ENCODE measurements at regions not wholly inside any gene's neighbourhood (a gene's known extent, or its start where the extent isn't known, plus 50 kb on each side); places are given as distances from the start of the nearest gene placed in this dataset.

DNA sequence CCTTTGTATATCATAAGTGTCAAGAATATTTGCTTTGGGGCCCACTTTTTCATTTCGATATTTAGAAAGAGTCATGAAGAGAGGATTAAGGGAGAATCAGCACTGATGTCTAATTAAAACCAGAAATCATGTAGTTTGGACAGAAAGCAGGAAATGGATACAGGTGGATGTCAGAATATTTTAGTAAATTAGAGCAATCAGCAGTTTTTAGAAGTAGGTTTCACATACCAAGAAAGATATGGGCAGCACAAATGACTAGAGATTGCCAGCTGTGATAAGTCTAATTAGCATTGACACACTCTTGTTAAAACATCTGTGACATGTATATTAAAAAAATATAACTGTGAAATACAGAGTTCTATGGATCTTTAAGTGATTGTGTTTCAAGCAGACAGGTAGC, 180.8 kb upstream of the POM121L12 start:
- DNase-seq (ENCODE audit: insufficient read length, low spot score): no peak
- FAIRE-seq: no peak
- TF ChIP-seq TAF1 (IDR thresholded peaks at IDR 0.05; ENCODE audit: low read depth, low read length) (no peak), POU2F2 (IDR thresholded peaks at IDR 0.05; ENCODE audit: low read depth, low read length) (no peak), SPI1 (IDR thresholded peaks at IDR 0.05; ENCODE audit: low read depth, low read length) (no peak), POLR2AphosphoS5 (IDR thresholded peaks at IDR 0.05; ENCODE audit: low read depth, low read length) (no peak), PAX5 (IDR thresholded peaks at IDR 0.05; ENCODE audit: insufficient read depth, low read length, severe bottlenecking) (no peak), POLR2A (IDR thresholded peaks at IDR 0.05; ENCODE audit: low read depth, low read length) (no peak)

DNA sequence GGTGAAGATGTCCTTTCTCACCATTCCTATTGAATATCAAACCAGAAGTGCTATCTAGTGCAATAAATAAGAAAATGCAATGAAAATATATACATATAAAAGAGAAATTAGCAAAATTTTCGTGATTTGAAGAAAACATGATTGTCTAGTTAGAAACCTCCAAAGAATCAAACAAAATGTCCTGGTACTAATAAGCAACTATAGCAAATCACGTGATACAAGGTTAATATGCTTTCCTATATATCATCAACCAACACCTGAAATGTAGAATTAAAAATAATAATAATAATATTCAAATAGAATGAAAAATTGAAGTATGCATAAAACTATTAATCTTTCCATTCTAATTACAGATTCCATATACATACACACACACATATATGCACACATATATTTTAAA, 183.9 kb upstream of the POM121L12 start:
- FAIRE-seq (no peak), DNase-seq (ENCODE audit: insufficient read length, low spot score) (no peak)
- no peak for TF ChIP-seq SPI1 (IDR thresholded peaks at IDR 0.05; ENCODE audit: low read depth, low read length)
- no peak for TF ChIP-seq TAF1 (IDR thresholded peaks at IDR 0.05; ENCODE audit: low read depth, low read length)
- TF ChIP-seq POLR2A (IDR thresholded peaks at IDR 0.05; ENCODE audit: low read depth, low read length): no peak
- TF ChIP-seq POU2F2 (IDR thresholded peaks at IDR 0.05; ENCODE audit: low read depth, low read length): no peak
- no peak for TF ChIP-seq PAX5 (IDR thresholded peaks at IDR 0.05; ENCODE audit: insufficient read depth, low read length, severe bottlenecking)
- no peak for TF ChIP-seq POLR2AphosphoS5 (IDR thresholded peaks at IDR 0.05; ENCODE audit: low read depth, low read length)

DNA sequence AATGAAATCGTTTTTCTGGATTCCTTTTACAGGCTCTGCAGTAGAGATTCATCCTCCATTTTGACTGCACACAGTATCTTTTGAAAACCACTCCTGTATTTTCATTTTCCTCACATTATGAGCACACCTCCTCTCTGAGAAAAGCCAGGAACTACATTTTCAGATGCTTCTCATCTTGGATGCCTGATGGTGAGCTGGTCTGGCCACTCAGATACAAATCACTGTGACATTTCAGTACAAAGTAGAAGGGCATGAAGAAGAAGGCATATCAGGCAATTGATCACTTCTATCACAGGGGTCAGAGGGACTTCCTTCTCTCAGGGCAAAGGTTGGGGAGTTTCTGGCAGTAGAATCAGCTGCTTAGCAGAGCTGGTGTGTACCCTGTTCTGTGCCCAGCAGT, 192.0 kb upstream of the POM121L12 start:
- no peak for FAIRE-seq
- DNase-seq (ENCODE audit: insufficient read length, low spot score): no peak

DNA sequence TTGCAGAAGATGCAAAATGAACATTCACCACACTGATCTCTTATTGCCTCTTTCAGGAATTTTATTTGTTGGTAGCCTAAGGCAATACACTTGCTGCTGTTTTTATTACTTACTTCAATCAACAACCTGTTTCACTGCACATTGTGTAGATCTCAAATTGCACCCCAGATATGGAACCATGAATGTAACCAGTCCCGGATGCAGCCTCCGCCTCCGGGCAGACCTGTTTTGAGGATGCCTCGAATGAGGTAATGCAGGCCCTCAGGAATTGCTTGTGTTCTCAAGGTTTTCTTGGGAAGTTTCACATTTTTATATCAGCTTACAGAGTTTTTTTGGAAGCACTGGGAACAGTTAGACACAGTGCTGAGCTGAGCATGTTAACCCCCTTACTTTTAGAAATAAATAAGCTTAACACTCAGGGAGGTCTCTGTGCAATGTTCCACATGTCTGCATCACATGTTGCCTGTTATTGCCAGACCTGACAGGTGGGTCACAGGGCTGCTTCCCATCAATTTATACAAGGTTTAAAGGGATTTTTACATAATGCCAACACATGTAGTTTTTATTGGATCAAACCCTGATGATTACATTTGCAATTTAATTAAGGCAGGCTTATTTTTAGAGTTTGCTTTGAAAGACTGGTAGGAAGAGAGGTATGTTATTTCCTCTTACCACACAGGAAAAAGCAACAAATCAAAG, 193.1 kb upstream of the POM121L12 start:
- no peak for DNase-seq (ENCODE audit: insufficient read length, low spot score)
- TF ChIP-seq POU2F2 (IDR thresholded peaks at IDR 0.05; ENCODE audit: low read depth, low read length) (no peak), POLR2AphosphoS5 (IDR thresholded peaks at IDR 0.05; ENCODE audit: low read depth, low read length) (no peak), POLR2A (IDR thresholded peaks at IDR 0.05; ENCODE audit: low read depth, low read length) (no peak), SPI1 (IDR thresholded peaks at IDR 0.05; ENCODE audit: low read depth, low read length) (no peak), PAX5 (IDR thresholded peaks at IDR 0.05; ENCODE audit: insufficient read depth, low read length, severe bottlenecking) (no peak), TAF1 (IDR thresholded peaks at IDR 0.05; ENCODE audit: low read depth, low read length) (no peak)
- no peak for FAIRE-seq

More for the DNA sequence above, 192.0 kb upstream of the POM121L12 start:
- no peak for TF ChIP-seq PAX5 (IDR thresholded peaks at IDR 0.05; ENCODE audit: insufficient read depth, low read length, severe bottlenecking)
- TF ChIP-seq POU2F2 (IDR thresholded peaks at IDR 0.05; ENCODE audit: low read depth, low read length): no peak

DNA sequence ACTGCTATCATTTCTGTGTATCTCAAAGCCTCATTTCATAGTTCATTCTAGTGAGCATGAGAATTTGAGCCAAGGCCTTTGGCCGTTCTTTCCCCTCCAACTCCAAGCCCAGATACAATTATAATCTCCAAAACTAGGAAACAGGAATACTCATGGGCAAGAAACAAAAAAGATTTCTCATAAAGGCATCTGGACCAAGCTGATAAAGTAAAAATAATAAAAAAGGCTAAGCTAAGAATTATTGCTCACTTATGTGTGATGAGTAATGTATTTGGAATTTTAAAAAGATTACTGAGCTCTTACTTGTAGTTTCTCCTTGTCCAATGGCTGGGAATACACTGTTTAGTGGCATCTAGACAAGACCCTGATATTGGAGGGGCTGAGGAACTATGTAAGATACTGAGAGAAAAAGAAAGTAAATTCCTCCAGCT, 196.4 kb upstream of the POM121L12 start:
- FAIRE-seq: no peak
- TF ChIP-seq TAF1 (IDR thresholded peaks at IDR 0.05; ENCODE audit: low read depth, low read length): no peak
- no peak for TF ChIP-seq POLR2AphosphoS5 (IDR thresholded peaks at IDR 0.05; ENCODE audit: low read depth, low read length)
- no peak for TF ChIP-seq POU2F2 (IDR thresholded peaks at IDR 0.05; ENCODE audit: low read depth, low read length)
- no peak for TF ChIP-seq POLR2A (IDR thresholded peaks at IDR 0.05; ENCODE audit: low read depth, low read length)
- no peak for TF ChIP-seq PAX5 (IDR thresholded peaks at IDR 0.05; ENCODE audit: insufficient read depth, low read length, severe bottlenecking)
- TF ChIP-seq SPI1 (IDR thresholded peaks at IDR 0.05; ENCODE audit: low read depth, low read length): no peak

DNA sequence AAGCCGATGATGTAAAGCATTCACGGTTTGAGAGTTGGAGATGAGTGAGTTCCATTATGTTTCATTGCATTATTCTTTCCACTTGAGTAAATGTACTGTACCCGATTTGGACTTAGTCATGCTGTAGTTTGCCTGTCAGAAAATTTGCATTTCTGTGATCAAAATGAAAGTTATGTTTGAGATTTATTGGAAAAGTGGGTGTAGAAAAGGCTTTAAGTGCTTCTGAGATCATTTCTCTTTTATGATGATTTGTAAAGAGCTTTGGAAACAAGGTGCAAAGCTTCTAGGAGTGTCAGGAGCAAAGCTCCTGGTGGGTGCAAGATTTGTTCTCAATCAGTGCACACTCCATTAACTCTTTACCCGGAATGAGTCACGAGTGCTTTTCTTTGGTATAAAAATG, 204.1 kb upstream of the POM121L12 start:
- FAIRE-seq (no peak), DNase-seq (ENCODE audit: insufficient read length, low spot score) (no peak)
- TF ChIP-seq TAF1 (IDR thresholded peaks at IDR 0.05; ENCODE audit: low read depth, low read length): no peak

More for the DNA sequence above, 196.4 kb upstream of the POM121L12 start:
- no peak for DNase-seq (ENCODE audit: insufficient read length, low spot score)

DNA sequence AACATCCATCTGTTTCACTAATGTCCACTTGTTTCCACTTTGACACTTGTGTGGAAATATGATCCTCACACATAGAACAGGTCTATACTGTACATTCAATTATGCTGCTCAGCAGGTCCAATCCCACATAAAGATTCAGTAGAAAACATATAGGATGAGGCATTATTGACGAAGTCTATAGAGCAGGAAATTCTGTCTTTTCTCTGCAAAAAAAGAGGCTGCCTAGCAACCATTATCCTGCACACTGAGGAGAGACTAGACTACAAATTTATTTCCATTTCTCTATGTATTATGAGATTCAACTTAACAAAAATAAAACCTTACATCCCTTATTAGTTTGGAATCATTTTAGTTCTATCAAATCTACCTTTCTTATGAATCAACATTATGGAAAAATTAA, 204.6 kb upstream of the POM121L12 start:
- no peak for DNase-seq (ENCODE audit: insufficient read length, low spot score)
- no peak for FAIRE-seq
- TF ChIP-seq SPI1 (IDR thresholded peaks at IDR 0.05; ENCODE audit: low read depth, low read length): no peak
- no peak for TF ChIP-seq PAX5 (IDR thresholded peaks at IDR 0.05; ENCODE audit: insufficient read depth, low read length, severe bottlenecking)
- no peak for TF ChIP-seq POLR2AphosphoS5 (IDR thresholded peaks at IDR 0.05; ENCODE audit: low read depth, low read length)
- no peak for TF ChIP-seq POLR2A (IDR thresholded peaks at IDR 0.05; ENCODE audit: low read depth, low read length)
- no peak for TF ChIP-seq POU2F2 (IDR thresholded peaks at IDR 0.05; ENCODE audit: low read depth, low read length)
- no peak for TF ChIP-seq TAF1 (IDR thresholded peaks at IDR 0.05; ENCODE audit: low read depth, low read length)

DNA sequence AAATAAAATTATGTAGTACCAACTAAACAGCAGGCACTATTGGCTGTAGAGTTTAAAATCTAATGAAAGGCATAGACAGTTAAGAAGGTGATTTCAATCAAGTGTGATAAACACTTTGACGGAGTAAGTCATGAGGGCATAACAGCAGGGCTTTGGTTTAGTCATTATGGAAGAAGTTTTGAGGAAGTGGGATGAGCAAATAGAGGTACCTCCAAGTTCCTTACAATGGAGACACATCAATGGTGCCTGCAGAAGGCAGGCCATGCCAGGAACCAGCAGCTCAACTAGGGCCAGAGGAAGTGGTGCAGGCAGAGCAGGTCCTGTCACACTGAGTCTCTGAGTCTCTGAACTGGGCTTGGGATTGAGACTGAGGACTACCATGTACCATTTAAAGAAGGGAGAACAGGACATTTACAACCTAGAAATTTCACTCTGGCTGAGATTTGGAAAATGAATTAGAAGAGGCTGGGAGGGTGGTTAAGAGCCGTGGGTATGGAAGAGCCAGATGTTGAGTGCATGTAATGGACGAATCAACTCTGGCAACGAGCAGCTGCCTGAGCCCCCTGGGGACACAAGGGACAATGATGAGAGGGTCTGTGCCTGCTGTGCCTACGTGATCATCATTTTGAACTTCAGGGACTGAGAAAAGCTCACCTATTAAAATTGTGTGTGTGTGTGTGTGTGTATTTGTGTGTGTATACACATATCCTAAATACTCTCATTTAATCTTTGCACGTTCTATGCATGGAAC, 208.7 kb upstream of the POM121L12 start:
- FAIRE-seq (no peak), DNase-seq (ENCODE audit: insufficient read length, low spot score) (no peak)
- TF ChIP-seq POLR2A (IDR thresholded peaks at IDR 0.05; ENCODE audit: low read depth, low read length) (no peak), SPI1 (IDR thresholded peaks at IDR 0.05; ENCODE audit: low read depth, low read length) (peak; percentile 75)

DNA sequence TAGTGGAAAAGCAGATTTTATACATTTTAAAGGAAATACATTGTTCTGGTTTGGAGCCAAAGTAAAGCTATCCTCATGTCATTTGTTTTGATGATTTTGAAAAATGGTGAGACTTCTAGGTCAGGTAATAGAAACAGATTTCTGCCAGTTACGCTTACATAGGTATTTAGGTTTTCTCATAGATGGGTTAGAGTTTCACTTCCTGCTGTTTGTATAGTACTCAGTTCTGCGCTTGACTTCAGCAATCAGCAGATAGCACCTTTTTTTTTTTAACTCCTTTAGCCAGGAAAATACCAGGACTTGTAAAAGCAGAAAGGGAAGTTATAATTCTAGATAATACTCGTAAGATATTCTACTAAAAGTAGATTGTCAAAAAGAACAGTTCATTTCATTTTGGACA, 209.8 kb upstream of the POM121L12 start:
- FAIRE-seq: no peak

DNA sequence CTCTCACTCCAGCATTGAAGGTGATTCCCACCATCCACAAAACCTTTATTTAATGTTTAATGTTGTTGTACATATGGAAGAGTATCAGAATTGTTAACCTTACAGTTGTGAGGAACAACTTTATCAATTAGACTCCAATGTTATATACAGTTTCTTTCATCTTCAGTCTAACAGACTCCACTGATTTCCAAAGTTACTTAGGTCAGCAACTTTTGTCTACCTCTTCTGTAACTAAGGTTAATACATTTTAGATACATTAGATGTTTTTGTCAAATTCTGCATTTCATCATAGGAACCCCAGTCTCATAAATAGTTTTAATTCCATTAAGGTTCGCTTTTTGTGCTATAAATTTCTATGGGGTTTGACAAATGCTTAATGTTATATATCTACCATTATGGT, 223.9 kb upstream of the POM121L12 start:
- TF ChIP-seq POLR2AphosphoS5 (IDR thresholded peaks at IDR 0.05; ENCODE audit: low read depth, low read length) (no peak), POU2F2 (IDR thresholded peaks at IDR 0.05; ENCODE audit: low read depth, low read length) (no peak), PAX5 (IDR thresholded peaks at IDR 0.05; ENCODE audit: insufficient read depth, low read length, severe bottlenecking) (no peak), TAF1 (IDR thresholded peaks at IDR 0.05; ENCODE audit: low read depth, low read length) (no peak), POLR2A (IDR thresholded peaks at IDR 0.05; ENCODE audit: low read depth, low read length) (no peak), SPI1 (IDR thresholded peaks at IDR 0.05; ENCODE audit: low read depth, low read length) (no peak)
- no peak for FAIRE-seq

More for the DNA sequence above, 209.8 kb upstream of the POM121L12 start:
- DNase-seq (ENCODE audit: insufficient read length, low spot score): no peak
- TF ChIP-seq TAF1 (IDR thresholded peaks at IDR 0.05; ENCODE audit: low read depth, low read length) (no peak), POU2F2 (IDR thresholded peaks at IDR 0.05; ENCODE audit: low read depth, low read length) (no peak), SPI1 (IDR thresholded peaks at IDR 0.05; ENCODE audit: low read depth, low read length) (peak; percentile 57), POLR2A (IDR thresholded peaks at IDR 0.05; ENCODE audit: low read depth, low read length) (no peak)

More for the DNA sequence above, 223.9 kb upstream of the POM121L12 start:
- DNase-seq (ENCODE audit: insufficient read length, low spot score): no peak
